ENCODE measurements at regions not wholly inside any gene's neighbourhood (a gene's known extent, or its start where the extent isn't known, plus 50 kb on each side); places are given as distances from the start of the nearest gene placed in this dataset.

GRCh38 chr2:12110481-12110880, 364.0 kb downstream of the LPIN1 start:
- DNase-seq (ENCODE audit: low read depth), result no peak

- DNase-seq (ENCODE audit: low read depth), result no peak
Measured at GRCh38 chr2:12113412-12113811, 367.0 kb downstream of the LPIN1 start.

- DNase-seq (ENCODE audit: low read depth), result no peak
Measured at GRCh38 chr2:12114816-12115215, 368.4 kb downstream of the LPIN1 start.

- no peak for DNase-seq (ENCODE audit: low read depth)
Measured at GRCh38 chr2:12116228-12116750, 369.9 kb downstream of the LPIN1 start.

GRCh38 chr2:12119841-12120240, 373.4 kb downstream of the LPIN1 start:
- peak; percentile 61 for DNase-seq (ENCODE audit: low read depth)

GRCh38 chr2:12120281-12121150, 374.1 kb downstream of the LPIN1 start:
- DNase-seq (ENCODE audit: low read depth), result peak; percentile 68

GRCh38 chr2:12124790-12125189, 378.4 kb downstream of the LPIN1 start:
- no peak for DNase-seq (ENCODE audit: low read depth)

GRCh38 chr2:12126318-12126717, 379.9 kb downstream of the LPIN1 start:
- no peak for DNase-seq (ENCODE audit: low read depth)

- no peak for DNase-seq (ENCODE audit: low read depth)
Measured at GRCh38 chr2:12127638-12128037, 381.2 kb downstream of the LPIN1 start.

GRCh38 chr2:12131975-12132374, 385.5 kb downstream of the LPIN1 start:
- no peak for DNase-seq (ENCODE audit: low read depth)

- DNase-seq (ENCODE audit: low read depth), result no peak
Measured at GRCh38 chr2:12141618-12142258, 395.3 kb downstream of the LPIN1 start.

- no peak for DNase-seq (ENCODE audit: low read depth)
Measured at GRCh38 chr2:12151716-12152115, 405.3 kb downstream of the LPIN1 start.

GRCh38 chr2:12152888-12153287, 406.5 kb downstream of the LPIN1 start:
- DNase-seq (ENCODE audit: low read depth), result no peak

- peak; percentile 96 for DNase-seq (ENCODE audit: low read depth)
Measured at GRCh38 chr2:12155303-12156051, 409.0 kb downstream of the LPIN1 start.

- no peak for DNase-seq (ENCODE audit: low read depth)
Measured at GRCh38 chr2:12156349-12156748, 409.9 kb downstream of the LPIN1 start.

GRCh38 chr2:12161085-12161484, 414.7 kb downstream of the LPIN1 start:
- no peak for DNase-seq (ENCODE audit: low read depth)

GRCh38 chr2:12162269-12163247, 416.1 kb downstream of the LPIN1 start:
- no peak for DNase-seq (ENCODE audit: low read depth)

- DNase-seq (ENCODE audit: low read depth), result no peak
Measured at GRCh38 chr2:12163866-12164265, 417.4 kb downstream of the LPIN1 start.

GRCh38 chr2:12164689-12165088, 418.3 kb downstream of the LPIN1 start:
- DNase-seq (ENCODE audit: low read depth), result no peak

GRCh38 chr2:12167525-12168317, 421.3 kb downstream of the LPIN1 start:
- DNase-seq (ENCODE audit: low read depth), result no peak
